ENCODE measurements at regions not wholly inside any gene's neighbourhood (a gene's known extent, or its start where the extent isn't known, plus 50 kb on each side); places are given as distances from the start of the nearest gene placed in this dataset.
"Not testable (repeated sequence)": the region's sequence is repeated elsewhere in the genome, so short reads cannot be mapped to it uniquely, and the experiment has no call there.

DNA sequence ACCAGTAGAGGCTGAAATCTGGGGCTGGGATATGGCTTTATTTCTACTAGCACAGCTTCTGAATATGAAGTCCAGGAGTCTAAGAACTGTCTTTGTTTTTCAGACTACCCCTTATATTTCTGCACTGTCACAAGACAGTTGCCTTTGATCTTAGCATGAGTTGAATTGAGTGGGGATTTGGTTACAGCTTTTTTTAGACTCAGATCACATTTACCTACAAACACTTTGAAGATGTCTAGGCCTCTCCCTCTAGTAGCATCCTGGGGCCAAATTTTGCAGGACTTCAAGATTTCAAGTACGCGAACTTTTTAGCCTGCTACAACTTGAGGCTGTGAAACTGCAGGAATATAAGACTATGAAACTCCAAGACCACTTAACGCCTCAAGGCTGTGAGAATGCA lies 240.2 kb downstream of the NEBL start:
- DNase-seq (ENCODE audit: low read depth), result no peak

DNA sequence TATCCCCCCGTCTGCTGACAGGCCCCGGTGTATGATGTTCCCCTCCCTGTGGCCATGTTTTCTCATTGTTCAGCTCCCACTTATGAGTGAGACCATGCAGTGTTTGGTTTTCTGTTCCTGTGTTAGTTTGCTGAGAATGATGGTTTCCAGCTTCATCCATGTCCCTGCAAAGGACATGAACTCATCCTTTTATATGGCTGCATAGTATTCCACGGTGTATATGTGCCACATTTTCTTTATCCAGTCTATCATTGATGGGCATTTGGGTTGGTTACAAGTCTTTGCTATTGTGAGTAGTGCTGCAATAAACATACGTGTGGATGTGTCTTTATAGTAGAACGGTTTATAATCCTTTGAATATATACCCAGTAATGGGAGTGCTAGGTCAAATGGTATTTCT lies 244.7 kb downstream of the NEBL start:
- not testable (repeated sequence) for DNase-seq (ENCODE audit: low read depth)

DNA sequence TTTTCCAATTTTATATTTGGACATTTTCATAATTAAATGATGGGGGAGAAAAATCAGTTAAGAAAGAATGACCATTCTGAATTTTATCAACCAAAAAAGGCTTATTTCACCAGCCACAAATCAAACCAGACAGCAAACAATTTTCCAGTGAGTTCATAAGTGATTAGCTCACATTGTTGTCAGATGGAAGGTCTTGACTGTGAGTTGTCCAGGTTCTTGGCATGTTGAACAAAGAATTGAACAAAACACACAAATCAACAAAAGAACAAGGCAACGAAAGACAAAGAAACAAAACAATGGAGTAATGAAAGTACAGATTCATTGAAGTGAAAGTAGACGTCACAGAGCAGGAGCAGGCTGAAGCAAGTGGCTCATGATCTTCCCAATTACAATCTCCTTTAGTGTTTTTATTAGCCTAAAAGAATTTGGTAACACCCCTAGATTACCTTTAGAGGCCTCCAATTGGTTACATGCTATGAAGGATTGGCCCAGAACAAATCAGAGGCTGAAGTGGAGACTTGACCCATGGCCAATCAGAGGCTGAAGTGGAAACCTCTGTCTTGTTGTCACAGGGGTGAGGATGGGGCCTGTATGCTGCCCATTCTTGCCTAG lies 248.7 kb downstream of the NEBL start:
- no peak for DNase-seq (ENCODE audit: low read depth)

DNA sequence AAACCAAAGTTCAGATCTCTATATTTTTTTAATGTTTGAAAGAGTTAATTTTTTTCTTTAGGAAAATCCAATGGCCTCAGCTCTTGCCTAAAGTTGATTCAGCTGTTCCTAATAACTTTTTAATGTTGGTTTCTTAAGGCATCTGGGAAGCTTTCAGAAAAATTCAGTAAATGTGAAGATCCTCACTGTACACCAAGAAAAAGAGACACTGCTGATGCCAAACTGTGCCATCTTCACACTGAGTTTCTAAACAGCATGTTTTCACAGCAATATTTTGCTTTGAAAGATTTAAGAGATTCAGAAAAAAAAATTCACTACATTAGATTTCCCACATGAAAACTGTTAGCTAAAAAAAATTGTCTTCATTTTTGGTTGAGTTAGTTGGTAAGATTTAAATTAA lies 249.4 kb downstream of the NEBL start:
- no peak for DNase-seq (ENCODE audit: low read depth)

DNA sequence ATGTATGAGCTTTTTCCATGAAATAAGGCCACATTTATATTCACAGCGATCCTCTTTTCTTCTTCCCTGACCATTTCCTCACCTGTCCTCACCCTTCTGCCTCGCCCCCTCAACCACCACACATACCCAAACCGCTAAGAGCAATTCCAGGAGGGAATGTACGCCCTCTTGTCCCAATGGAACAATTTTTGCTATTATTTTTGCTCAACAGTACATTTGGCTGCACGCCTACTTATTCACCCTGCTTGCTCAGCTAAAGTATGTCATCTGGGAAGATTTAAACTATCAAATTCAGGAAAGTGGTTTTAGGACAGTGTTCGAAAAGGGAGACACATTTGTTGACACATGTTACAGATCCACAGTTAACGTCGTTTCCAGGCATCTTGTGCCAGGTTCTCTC lies 252.7 kb downstream of the NEBL start:
- DNase-seq (ENCODE audit: low read depth), result no peak

DNA sequence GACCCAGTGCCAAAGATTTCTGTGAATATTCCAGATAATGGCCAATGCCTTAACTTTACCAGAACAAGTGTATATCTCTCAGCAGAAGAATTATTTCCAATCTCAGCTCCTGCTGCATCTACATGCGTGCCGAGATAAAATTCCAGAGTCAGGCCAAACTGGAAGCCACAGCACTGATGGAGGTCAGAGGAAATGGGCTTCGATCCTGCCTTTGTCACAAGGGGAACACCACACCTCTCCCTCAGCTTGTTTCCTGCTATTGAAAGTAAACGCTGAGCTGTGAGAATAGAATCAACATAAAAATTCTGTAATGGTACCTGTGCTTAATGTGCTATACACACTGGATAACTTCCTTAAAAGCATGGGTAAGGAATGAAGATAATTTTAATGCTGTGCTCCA lies 255.5 kb downstream of the NEBL start:
- no peak for DNase-seq (ENCODE audit: low read depth)

DNA sequence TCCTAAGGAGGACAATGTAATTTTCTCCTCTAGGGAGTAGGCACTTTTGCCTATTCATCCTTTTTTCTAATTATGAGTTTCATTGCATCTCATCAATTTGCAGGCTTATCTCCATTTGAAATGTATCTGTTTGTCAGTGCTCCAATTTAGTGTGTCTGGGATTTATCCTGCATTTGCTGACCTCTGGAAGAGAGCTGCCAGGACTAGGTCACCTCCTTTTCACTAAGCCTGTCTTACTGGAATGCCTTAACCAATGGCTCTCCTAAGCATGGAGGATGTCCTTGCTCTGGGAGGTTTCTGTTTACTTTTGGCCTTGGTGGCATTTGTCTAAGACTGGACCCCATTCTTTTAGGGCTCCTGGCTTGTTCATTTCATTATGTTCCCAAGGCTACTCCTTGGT lies 261.5 kb downstream of the NEBL start:
- DNase-seq (ENCODE audit: low read depth), result no peak

DNA sequence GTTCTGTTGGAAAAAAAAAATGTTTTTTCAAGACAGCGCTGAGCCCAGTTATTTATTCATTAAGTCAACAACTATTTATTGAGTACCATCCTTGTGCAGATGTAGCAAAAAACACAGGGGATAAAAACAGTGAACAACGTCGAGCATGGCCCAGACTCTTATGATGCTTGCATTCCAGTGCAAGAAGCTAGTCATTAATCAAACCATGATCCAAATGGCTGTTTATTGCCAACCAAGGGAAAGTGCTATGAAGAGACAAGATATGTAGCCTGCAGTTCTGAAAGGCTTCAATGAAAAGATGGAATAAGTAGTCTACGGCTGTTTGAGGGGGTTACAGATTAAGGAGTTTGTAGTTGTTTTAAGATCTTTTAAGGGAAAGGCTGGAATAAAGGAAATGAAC lies 262.3 kb downstream of the NEBL start:
- DNase-seq (ENCODE audit: low read depth), result no peak

DNA sequence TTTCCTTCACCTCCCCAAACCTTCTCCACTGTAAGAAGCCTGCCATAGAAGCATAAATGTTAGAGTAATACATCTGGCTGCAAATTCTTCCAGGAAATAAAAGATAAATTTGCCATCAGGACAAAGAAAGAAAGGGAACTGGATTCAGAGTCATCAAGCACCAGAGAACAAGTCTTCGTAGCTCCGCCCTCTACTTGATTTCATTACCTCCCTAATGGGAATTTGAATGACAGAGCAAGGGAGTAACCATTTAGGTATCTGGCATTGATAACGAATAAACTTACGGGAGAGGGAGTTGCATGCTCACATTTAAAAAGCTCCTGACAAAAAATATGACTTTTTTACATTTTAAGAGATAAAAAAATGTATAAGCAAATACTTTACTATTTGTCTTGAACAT lies 263.4 kb downstream of the NEBL start:
- no peak for DNase-seq (ENCODE audit: low read depth)

DNA sequence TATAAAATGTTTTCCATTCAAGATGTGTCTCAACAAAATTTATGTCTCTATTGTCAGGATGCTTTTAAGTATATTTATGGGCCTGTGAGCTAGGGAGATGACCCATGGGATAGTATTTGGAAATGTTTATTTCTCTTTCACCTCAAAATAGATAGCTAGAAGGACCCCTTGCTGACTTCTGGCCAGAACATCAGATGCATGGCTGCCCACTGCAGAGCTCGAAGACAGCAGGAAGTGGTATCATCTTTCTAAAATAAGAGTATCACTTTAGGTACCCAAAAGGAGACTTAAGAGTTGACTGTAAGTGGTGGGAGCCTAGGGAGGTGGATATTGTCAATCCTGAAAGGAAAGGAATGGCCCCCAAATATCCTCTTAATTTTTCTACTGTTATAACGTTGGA lies 264.4 kb downstream of the NEBL start:
- no peak for DNase-seq (ENCODE audit: low read depth)

DNA sequence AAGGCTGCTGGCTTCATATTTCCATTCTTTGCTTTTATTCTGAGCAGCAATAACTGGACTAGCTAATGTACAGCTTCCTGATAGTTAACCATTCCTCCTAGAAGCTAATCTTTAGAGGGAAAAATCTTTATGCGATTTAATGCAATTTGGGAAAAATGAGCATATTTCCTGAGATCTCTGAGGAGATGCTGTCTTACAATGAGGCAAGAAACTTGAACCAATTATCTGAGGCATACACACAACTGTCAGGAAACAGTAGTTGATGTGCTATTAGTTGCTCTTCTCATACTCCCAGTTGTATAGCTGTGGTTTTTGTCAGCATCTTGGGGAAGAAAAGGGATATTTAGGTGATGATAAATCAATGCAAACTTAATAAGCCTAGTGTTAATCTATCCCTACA lies 265.9 kb downstream of the NEBL start:
- no peak for DNase-seq (ENCODE audit: low read depth)

DNA sequence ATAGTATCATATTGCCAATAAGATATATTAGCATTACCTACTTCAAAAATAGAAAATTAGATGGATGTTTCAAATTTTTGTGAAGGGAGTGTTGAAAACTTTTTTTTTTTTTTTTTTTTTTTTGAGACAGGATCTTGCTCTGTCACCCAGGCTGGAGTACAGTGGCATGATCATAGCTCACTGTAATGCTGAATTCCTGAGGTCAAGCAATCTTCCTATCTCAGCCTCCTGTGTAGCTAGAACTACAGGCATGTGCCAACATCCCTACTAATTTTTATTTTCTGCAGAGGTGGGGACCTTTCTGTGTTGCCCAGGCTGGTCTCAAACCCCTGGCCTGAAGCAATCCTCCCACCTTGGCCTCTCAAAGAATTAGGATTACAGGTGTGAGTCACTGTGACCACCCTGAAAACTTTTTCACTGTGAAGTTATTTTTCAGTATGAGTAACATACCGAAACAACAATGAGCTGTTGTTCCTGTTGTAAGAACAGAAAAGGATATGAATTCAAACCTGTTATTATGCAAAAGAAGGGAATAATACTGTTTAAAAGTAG lies 266.9 kb downstream of the NEBL start:
- DNase-seq (ENCODE audit: low read depth), result no peak

DNA sequence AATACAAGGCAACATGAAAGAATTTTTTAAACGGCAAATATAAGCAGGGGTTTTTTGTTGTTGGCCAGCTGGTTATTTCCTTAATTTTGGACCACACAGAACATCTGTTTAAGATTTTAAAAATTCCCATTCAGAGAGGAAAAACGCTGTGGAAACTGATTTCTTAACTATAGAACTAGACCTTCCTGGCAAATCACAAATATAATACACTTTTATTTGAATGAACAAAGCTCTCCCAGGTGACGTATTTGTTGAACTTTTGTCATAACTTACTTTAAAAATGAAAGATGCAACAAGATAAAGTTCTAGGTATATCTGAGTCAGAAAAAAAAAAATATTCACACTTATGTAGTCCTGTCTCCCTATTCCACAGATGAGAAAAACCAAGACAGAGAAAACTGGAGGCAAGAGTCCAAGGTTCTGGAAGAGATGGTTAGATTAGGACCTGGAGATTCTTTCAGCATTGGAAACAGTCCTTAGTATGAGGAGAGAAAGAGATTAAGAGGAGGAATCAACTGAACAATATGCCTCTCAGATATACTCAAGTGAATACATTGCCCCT lies 269.1 kb downstream of the NEBL start:
- DNase-seq (ENCODE audit: low read depth), result no peak

DNA sequence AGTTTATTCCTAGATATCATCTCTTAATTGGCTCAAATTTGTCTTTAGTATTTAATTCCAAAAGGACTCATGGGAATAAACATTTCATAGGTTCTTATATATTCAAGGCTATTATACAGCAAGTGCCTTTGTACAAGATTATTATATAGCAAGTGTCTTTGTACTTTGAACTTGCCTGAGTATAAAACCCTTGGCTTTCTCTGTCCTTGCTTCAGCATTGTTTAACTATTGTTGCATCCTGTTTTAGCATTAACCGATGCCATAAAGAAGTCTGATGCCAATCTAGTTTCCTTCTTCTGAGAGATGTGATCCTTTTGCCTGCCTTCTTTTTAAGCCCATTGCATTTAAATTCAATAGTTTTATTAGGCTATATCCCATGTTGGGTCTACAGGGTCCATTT lies 270.0 kb downstream of the NEBL start:
- no peak for DNase-seq (ENCODE audit: low read depth)

DNA sequence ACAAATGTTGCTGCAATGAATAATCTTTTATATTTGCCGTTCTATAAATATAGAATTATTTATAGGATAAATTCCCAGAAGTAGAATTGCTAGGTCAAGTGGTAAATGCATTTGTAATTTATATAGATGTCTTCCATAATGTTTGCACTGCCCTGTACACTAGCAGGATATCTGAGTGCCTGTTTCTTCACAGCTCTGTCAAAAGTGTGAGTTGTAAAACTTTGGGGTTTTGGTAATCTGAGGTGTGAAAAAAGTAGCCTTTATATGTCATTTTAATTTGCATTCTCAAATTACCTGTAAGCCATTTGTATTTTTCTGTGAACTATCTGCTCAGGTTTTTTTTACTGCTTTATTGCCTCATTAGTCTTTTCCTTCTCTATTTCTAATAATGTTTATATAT lies 271.2 kb downstream of the NEBL start:
- DNase-seq (ENCODE audit: low read depth), result no peak

DNA sequence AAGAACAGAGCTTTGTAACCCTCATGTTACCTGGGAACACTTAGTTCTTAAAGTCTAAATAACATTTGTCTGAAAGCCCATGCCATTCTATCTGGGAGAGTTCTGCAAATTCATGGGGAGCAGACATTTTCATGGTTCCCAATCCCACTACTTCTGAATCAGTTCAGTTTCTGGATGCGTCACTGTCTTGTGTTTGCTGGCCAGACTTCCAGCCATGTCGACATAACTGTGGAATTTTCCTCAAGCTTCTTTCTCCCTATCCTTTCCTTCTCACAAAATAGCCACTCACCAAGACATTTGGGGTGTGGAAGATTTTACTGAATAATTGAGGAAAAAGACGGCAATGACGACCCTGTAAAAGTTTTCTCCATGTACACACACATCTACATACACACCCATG lies 272.5 kb downstream of the NEBL start:
- DNase-seq (ENCODE audit: low read depth), result no peak

DNA sequence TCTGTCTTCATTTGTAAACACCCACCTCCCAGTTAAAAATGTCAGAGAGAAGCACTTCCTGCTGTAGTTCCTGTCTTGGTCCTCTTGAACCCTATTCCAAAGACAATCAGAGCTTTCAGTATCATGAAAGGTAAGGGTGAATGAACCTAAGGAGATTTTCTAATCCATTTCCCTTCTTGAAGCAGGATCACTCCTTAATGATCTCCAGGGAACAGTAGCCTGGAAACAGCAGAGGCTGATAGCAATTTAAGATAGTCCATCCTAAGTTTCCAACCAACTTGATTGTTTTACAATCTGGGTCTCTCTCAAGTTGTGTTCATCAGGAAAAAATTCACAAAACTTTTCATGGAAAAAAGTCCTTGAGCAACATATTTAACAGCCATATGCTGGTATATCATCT lies 273.6 kb downstream of the NEBL start:
- no peak for DNase-seq (ENCODE audit: low read depth)

DNA sequence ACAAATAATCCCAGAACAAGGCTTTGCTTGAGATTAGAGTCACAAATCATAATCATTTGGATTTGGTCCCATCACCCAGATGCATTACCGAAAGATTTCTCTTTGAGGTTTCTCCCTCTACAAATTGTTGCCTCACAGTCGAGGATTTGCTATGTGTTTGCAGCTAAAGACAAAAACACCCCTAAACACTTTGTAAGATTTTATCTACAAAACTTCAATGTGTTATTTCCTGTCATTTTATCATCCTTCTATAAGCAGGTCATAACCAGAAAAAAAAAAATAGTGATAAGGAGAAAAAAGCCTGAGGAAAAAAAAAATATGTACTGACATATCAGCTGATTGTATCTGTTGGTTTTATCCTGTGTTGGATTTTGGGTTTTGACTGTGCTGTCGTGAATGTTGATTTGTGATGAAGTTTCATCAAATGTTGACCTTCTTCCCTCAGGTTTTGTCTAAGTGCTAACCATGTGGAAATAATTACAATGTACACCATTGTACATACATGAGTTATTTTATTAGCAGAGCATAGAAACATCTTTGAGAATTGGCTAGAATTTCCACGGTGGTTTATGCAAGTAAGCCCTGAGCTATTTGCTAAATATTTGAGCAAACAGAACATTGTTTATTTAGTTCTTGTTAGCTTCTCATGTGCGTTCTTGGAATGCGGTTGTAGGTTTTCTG lies 274.4 kb downstream of the NEBL start:
- peak; percentile 36 for DNase-seq (ENCODE audit: low read depth)

DNA sequence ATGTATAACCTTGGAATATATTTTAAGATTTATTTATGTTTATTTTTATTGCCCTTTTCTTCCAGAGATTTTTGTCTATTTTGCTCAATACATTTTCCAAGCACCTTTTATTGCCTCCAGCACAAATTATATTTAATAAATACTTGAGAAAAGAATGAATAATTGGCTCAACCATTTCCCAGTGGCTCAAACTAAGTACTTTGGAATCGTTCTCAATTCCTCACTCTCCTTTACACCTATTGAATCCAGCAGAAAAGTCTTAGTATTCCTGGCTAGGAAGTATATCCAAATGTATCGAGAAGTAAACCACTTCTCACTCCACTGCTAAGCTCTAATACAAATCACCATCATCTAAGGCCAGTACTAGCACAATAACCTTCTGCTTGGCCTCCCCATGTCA lies 276.1 kb downstream of the NEBL start:
- DNase-seq (ENCODE audit: low read depth), result no peak

DNA sequence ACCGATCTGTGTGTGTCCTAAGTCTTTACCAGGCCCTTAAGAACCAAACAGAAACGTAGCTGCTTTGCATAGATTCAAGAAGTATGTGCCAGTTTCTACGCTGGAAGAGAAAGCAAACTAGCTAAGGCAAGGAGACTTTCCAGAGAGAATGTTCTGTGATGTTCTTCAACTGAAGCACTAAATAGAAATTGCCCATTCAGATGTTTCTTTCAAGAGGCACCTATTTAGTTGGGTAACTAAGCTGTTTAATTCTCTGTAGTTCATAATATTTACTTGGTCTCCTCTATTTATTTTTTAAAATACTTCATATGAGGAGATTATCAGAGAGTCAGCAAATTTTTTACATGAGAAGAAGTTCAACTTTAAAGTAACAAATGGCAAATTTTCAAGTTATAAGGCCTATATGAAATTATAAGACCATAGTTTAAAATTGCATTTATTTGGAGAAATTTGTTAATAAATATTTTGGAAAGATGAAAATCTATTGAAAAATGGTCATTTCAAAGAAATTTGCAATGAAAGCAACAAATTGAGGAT lies 279.0 kb downstream of the NEBL start:
- no peak for DNase-seq (ENCODE audit: low read depth)

DNA sequence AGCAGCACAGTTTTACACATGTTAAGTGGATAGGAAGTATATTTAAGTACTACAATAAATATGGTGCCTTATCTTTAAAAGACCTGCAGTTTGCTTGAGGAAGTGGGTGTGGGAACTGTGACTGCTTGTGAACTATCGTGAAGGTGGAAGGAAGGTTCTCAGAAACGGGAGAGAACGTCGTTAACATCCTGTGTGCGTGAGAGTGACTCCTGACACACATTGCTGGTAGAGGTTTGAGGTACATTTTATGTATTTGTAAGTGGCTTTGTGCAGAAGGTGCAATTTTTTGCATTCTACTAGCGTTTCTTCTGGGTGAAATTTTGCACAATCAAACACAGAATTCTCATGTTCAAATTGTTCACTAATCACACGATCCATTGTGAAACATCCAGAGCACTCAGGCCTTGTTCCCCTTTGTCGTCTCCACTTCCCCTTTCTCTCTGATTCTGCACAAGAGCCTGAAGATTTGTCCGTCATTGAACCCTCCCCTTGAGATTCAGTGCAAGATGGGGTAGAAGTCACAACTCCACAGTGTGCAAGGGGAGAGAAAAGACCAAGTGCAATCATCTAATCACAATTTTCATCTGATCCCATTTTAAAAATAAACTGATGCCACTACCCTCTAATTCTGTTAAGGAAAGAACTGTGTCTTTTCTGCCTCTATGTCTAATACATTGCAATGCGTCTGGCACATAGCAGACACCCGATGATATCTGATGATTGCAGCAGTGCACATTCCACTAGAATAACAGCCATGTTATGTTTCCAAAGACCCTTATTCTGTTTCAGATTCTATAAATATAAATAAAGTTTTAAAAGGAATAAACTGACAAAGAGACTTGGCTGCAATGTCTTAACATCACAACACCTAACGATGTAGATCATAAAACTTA lies 279.9 kb downstream of the NEBL start:
- no peak for DNase-seq (ENCODE audit: low read depth)

DNA sequence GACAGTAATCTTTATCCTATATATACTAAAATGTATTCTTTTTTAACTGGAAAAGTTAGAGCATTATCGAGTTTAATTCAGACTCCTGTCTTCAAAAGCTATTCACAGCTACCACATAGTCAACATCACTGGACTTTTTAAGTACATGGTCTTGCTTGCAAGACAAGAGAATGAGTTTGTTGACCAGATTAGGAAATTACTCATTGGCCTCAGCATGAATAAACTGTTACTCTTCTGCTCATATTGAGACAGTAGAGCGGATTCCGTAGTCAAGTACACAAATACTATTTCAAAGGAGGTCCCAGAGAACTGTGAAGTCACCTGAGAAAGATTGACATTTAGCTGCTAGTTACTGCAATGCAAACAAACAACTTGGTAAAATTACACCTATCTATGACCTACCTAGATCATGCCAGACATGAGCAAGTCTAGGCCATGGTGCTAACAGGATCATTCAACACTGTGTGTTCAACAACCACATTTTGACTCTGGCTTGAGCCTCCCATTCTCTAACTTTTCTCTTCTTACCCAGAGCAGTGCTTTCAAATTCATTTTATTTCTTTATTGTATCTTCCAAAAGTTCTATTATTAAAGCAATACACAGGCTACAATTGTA lies 280.9 kb downstream of the NEBL start:
- DNase-seq (ENCODE audit: low read depth), result no peak

Data from HS-27A (cell line).